ENCODE measurements at regions not wholly inside any gene's neighbourhood (a gene's known extent, or its start where the extent isn't known, plus 50 kb on each side); places are given as distances from the start of the nearest gene placed in this dataset.

- no peak for DNase-seq
Observed at GRCh38 chr12:66859751-66860440, 181.0 kb upstream of the GRIP1 start.

- DNase-seq = peak; percentile 50 to 60
Observed at GRCh38 chr12:66860752-66861750, 182.2 kb upstream of the GRIP1 start.

- no peak for DNase-seq
Observed at GRCh38 chr12:66862356-66862985, 183.6 kb upstream of the GRIP1 start.

- DNase-seq = no peak
Observed at GRCh38 chr12:66863276-66863675, 184.4 kb upstream of the GRIP1 start.

GRCh38 chr12:66877925-66878324, 199.0 kb upstream of the GRIP1 start:
- DNase-seq = no peak

- DNase-seq = no peak
Observed at GRCh38 chr12:66879409-66879808, 200.5 kb upstream of the GRIP1 start.

GRCh38 chr12:66881386-66881785, 202.5 kb upstream of the GRIP1 start:
- DNase-seq = no peak

- DNase-seq = no peak
Observed at GRCh38 chr12:66884091-66884490, 205.2 kb upstream of the GRIP1 start.

GRCh38 chr12:66885115-66885875, 206.4 kb upstream of the GRIP1 start:
- no peak for DNase-seq

GRCh38 chr12:66896797-66897196, 217.9 kb upstream of the GRIP1 start:
- no peak for DNase-seq

- no peak for DNase-seq
Observed at GRCh38 chr12:66898700-66899469, 220.0 kb upstream of the GRIP1 start.

- no peak for DNase-seq
Observed at GRCh38 chr12:66899588-66899987, 220.7 kb upstream of the GRIP1 start.

- no peak for DNase-seq
Observed at GRCh38 chr12:66900616-66901015, 221.7 kb upstream of the GRIP1 start.

GRCh38 chr12:66901138-66901932, 222.5 kb upstream of the GRIP1 start:
- peak; percentile 2 to 13 for DNase-seq

- DNase-seq = no peak
Observed at GRCh38 chr12:66902020-66902419, 223.1 kb upstream of the GRIP1 start.

GRCh38 chr12:66903782-66904396, 225.0 kb upstream of the GRIP1 start:
- peak in 1 of 2 donors; percentile 15 for DNase-seq

- DNase-seq = no peak
Observed at GRCh38 chr12:66905201-66905600, 226.3 kb upstream of the GRIP1 start.

- DNase-seq = no peak
Observed at GRCh38 chr12:66910366-66910974, 231.6 kb upstream of the GRIP1 start.

GRCh38 chr12:66915306-66915904, 236.5 kb upstream of the GRIP1 start:
- DNase-seq = no peak

GRCh38 chr12:66916189-66916588, 237.3 kb upstream of the GRIP1 start:
- no peak for DNase-seq
